SK-N-SH (cell line): ENCODE measurements at regions not wholly inside any gene's neighbourhood (a gene's known extent, or its start where the extent isn't known, plus 50 kb on each side); places are given as distances from the start of the nearest gene placed in this dataset.

ENCODE experiments used
- CTCF ChIA-PET: fragments of 300-600, 350-600 bp; formaldehyde crosslinking; extraction: SDS; loops from one replicate; lab custom pipeline; 2021; lab: Yijun Ruan, JAX
- POLR2A ChIA-PET: fragments of 350-600 bp; sonication (Branson Sonifier 250); formaldehyde crosslinking; extraction: SDS; loops from one replicate; lab custom pipeline; 2020; ENCODE audit warnings: antibody characterized with exemption, inconsistent platforms; lab: Yijun Ruan, JAX
- DNase-seq: peaks from one replicate; pipeline ENCODE4 v3.0.0; 2012
- H2AFZ ChIP-seq: fragments of 200-600 bp; sonication (generic); 2 replicates; pipeline ENCODE4 v1.8.1; 2016; ENCODE audit warnings: antibody characterized with exemption, mild to moderate bottlenecking, low read depth
- H3F3A ChIP-seq: fragments of 200-600 bp; sonication (generic); replicated peaks from 2 replicates; pipeline ENCODE3; 2016; ENCODE audit warnings: antibody characterized with exemption, mild to moderate bottlenecking; ENCODE audit not compliant: insufficient read depth
- H3K27ac ChIP-seq, 2 experiments: fragments of 200-500 bp in 1 of 2; fragments of 200-600 bp in 1 of 2; sonication (Bioruptor generic) in 1 of 2; sonication (generic), shearing (Covaris generic) in 1 of 2; 2 replicates each; pipeline versions ENCODE4 v1.5.1 to v1.6.1; 2014 to 2016; ENCODE audit warnings: low read depth in 2 of 2, inconsistent platforms in 1 of 2, low read length in 1 of 2, mild to moderate bottlenecking in 1 of 2, mixed read lengths in 1 of 2
- H3K27me3 ChIP-seq: fragments of 200-600 bp; sonication (generic), shearing (Covaris generic); 2 replicates; pipeline ENCODE4 v1.6.1; 2016; ENCODE audit warnings: mixed run types; ENCODE audit not compliant: insufficient read depth
- H3K36me3 ChIP-seq, 2 experiments: fragments of 200-500 bp in 1 of 2; fragments of 200-600 bp in 1 of 2; sonication (Bioruptor generic) in 1 of 2; sonication (generic) in 1 of 2; replicated peaks in 1 of 2; 2 replicates each; pipeline versions ENCODE3 to v1.5.1; 2014 to 2016; ENCODE audit warnings: low read length in 1 of 2, mild to moderate bottlenecking in 1 of 2; ENCODE audit not compliant: insufficient read depth in 2 of 2, control insufficient read depth in 1 of 2
- H3K4me1 ChIP-seq, 2 experiments: fragments of 200-500 bp in 1 of 2; fragments of 200-600 bp in 1 of 2; sonication (Bioruptor generic) in 1 of 2; sonication (generic), shearing (Covaris generic) in 1 of 2; 2 replicates each; pipeline versions ENCODE4 v1.5.1 to v1.6.1; 2014 to 2016; ENCODE audit warnings: low read depth in 1 of 2, low read length in 1 of 2, mixed run types in 1 of 2; ENCODE audit not compliant: insufficient read depth in 2 of 2, control insufficient read depth in 1 of 2
- H3K4me2 ChIP-seq: fragments of 200-600 bp; sonication (generic), shearing (Covaris generic); 2 replicates; pipeline ENCODE4 v1.6.1; 2017; ENCODE audit warnings: mixed run types
- H3K4me3 ChIP-seq, 2 experiments: fragments of 200-500 bp in 1 of 2; fragments of 200-600 bp in 1 of 2; sonication (Bioruptor generic) in 1 of 2; sonication (generic), shearing (Covaris generic) in 1 of 2; 2 replicates each; pipeline versions ENCODE4 v1.5.1 to v1.8.1; 2014 to 2016; ENCODE audit warnings: low read depth in 2 of 2, inconsistent platforms in 1 of 2, low read length in 1 of 2, mild to moderate bottlenecking in 1 of 2, mixed read lengths in 1 of 2, moderate library complexity in 1 of 2
- H3K79me2 ChIP-seq: fragments of 200-600 bp; sonication (generic); 2 replicates; pipeline ENCODE4 v1.8.1; 2017; ENCODE audit warnings: mild to moderate bottlenecking; ENCODE audit not compliant: insufficient read depth
- H3K9ac ChIP-seq: fragments of 200-600 bp; sonication (generic); 2 replicates; pipeline ENCODE4 v1.6.1; 2017; ENCODE audit warnings: mixed run types
- H3K9me2 ChIP-seq: fragments of 200-600 bp; sonication (generic); 2 replicates; pipeline ENCODE4 v1.6.1; 2017; ENCODE audit warnings: mixed run types
- H3K9me3 ChIP-seq: fragments of 200-600 bp; sonication (generic); 2 replicates; pipeline ENCODE4 v1.6.1; 2017; ENCODE audit warnings: mixed run types, mild to moderate bottlenecking, moderate library complexity
- H4K20me1 ChIP-seq: fragments of 200-600 bp; sonication (generic); 2 replicates; pipeline ENCODE4 v1.6.1; 2017; ENCODE audit warnings: mild to moderate bottlenecking, mixed run types; ENCODE audit not compliant: insufficient read depth
- EP300 ChIP-seq, 2 experiments: IDR thresholded peaks; 2 replicates each; pipeline versions ENCODE4 v1.4.0 to v1.6.1; 2012; ENCODE audit warnings: borderline replicate concordance in 1 of 2, low read depth in 1 of 2, low read length in 1 of 2
- FOSL2 ChIP-seq: IDR thresholded peaks from 2 replicates; pipeline ENCODE4 v1.4.0; 2012; ENCODE audit warnings: low read depth, mild to moderate bottlenecking, moderate library complexity, borderline replicate concordance
- FOXM1 ChIP-seq: IDR thresholded peaks from 2 replicates; pipeline ENCODE4 v1.4.0; 2012; ENCODE audit warnings: low read depth, mild to moderate bottlenecking
- GATA2 ChIP-seq: sonication (generic); formaldehyde crosslinking; IDR thresholded peaks from 2 replicates; pipeline ENCODE4 v1.5.0; 2020; ENCODE audit warnings: mild to moderate bottlenecking, missing genetic modification reagents
- JUND ChIP-seq: IDR thresholded peaks from 2 replicates; pipeline ENCODE4 v1.4.0; 2012
- NFIC ChIP-seq: IDR thresholded peaks from 2 replicates; pipeline ENCODE4 v1.4.0; 2012; ENCODE audit warnings: borderline replicate concordance
- SMC3 ChIP-seq: IDR thresholded peaks from 2 replicates; pipeline ENCODE4 v1.6.1; 2012; ENCODE audit warnings: low read depth, low read length, improper control_type of control experiment
- TAF1 ChIP-seq: IDR thresholded peaks from 2 replicates; pipeline ENCODE4 v1.6.1; 2012; ENCODE audit warnings: low read depth, mild to moderate bottlenecking, low read length, moderate library complexity, borderline replicate concordance
- TCF12 ChIP-seq: IDR thresholded peaks from 2 replicates; pipeline ENCODE4 v1.4.0; 2012
- TEAD4 ChIP-seq: IDR thresholded peaks from 2 replicates; pipeline ENCODE4 v1.4.0; 2012; ENCODE audit warnings: mild to moderate bottlenecking, borderline replicate concordance; ENCODE audit not compliant: insufficient read depth
- YY1 ChIP-seq: IDR thresholded peaks from 2 replicates; pipeline ENCODE4 v1.4.0; 2012; ENCODE audit warnings: low read depth, mild to moderate bottlenecking
- WGBS: methylation state at CpG from one replicate; pipeline ENCODE4 v1.1.6; 2017; ENCODE audit warnings: low lambda C conversion rate; 5-methylcytosine and 5-hydroxymethylcytosine counted together

GRCh38 chr2:144158096-144158495, 361.8 kb downstream of the ZEB2 start:
- no peak for TF ChIP-seq FOXM1
- TF ChIP-seq FOSL2 = no peak
- no peak for TF ChIP-seq TAF1
- TF ChIP-seq EP300 (IDR thresholded peaks at IDR 0.05; ENCODE audit: borderline replicate concordance in 1 of 2, low read depth in 1 of 2, low read length in 1 of 2) = no peak
- TF ChIP-seq NFIC = no peak
- TF ChIP-seq, all 33 proteins: peak for 0
- Histone ChIP-seq H3K4me2 (no peak overlapping the region), H3K79me2 (no peaks in the 10 kb centered on the region), H3K27me3 (no peaks in the 10 kb centered on the region), H3F3A (peaks cover 4% of the 10 kb centered on the region), H3K9ac (no peak overlapping the region), H3K4me3 (no peak overlapping the region), H4K20me1 (no peaks in the 10 kb centered on the region), H3K9me3 (no peaks in the 10 kb centered on the region), H2AFZ (no peak overlapping the region), H3K9me2 (no peaks in the 10 kb centered on the region), H3K36me3 (no peaks in the 10 kb centered on the region), H3K27ac (no peak overlapping the region), H3K4me1 (peaks cover 0 to 3% of the 10 kb centered on the region in 2 experiments; a peak in 2 of 4 replicates)
- CTCF ChIA-PET = no interaction called here
- WGBS = 80% methylated on average over 2 of the region's 2 CpGs
- POLR2A ChIA-PET = no interaction called here
- DNase-seq = no peak

GRCh38 chr2:144156736-144157640, 362.9 kb downstream of the ZEB2 start:
- H3K9me3 ChIP-seq = no peaks in the 10 kb centered on the region
- CTCF ChIA-PET = no interaction called here

GRCh38 chr2:144154205-144154604, 365.7 kb downstream of the ZEB2 start:
- POLR2A ChIA-PET = no interaction called here
- H3K27ac ChIP-seq = no peak overlapping the region
- no peaks in the 10 kb centered on the region for H3K79me2 ChIP-seq
- H3K9me2 ChIP-seq = no peaks in the 10 kb centered on the region
- no peak overlapping the region for H3K9ac ChIP-seq
- no peak overlapping the region for H2AFZ ChIP-seq
- WGBS = 100% methylated on average over 2 of the region's 2 CpGs
- CTCF ChIA-PET = interaction anchor here (1.5 kb wide), 1 partner anchor 9 kb away, joined by 4 read pairs; no protein-coding TSS in a partner anchor
- DNase-seq = no peak
- H3K4me2 ChIP-seq = no peak overlapping the region
- no peak for TF ChIP-seq JUND
- H3K4me3 ChIP-seq = no peak overlapping the region
- no peaks in the 10 kb centered on the region for H3K9me3 ChIP-seq
- peaks cover 0 to 12% of the 10 kb centered on the region in 2 experiments; a peak in 3 of 4 replicates for H3K4me1 ChIP-seq
- peaks cover 14% of the 10 kb centered on the region for H3F3A ChIP-seq
- no peaks in the 10 kb centered on the region for H3K27me3 ChIP-seq
- H3K36me3 ChIP-seq = no peaks in the 10 kb centered on the region
- no peaks in the 10 kb centered on the region for H4K20me1 ChIP-seq

More at GRCh38 chr2:144156736-144157640, 362.9 kb downstream of the ZEB2 start:
- H3K27me3 ChIP-seq = no peaks in the 10 kb centered on the region
- H3K9ac ChIP-seq = no peak overlapping the region
- H3K4me3 ChIP-seq = no peak overlapping the region
- H3K27ac ChIP-seq = no peak overlapping the region
- no peak overlapping the region for H3K4me2 ChIP-seq
- H2AFZ ChIP-seq = no peak overlapping the region; the same call in 1 of the 2 replicates
- POLR2A ChIA-PET = no interaction called here
- TF ChIP-seq TEAD4 = no peak
- TF ChIP-seq YY1 = no peak
- TF ChIP-seq SMC3 = no peak
- no peak for TF ChIP-seq EP300 (IDR thresholded peaks at IDR 0.05; ENCODE audit: borderline replicate concordance in 1 of 2, low read depth in 1 of 2, low read length in 1 of 2)
- no peak for TF ChIP-seq GATA2 (CRISPR knock-in tag)
- TF ChIP-seq TCF12 = no peak
- no peaks in the 10 kb centered on the region for H3K9me2 ChIP-seq
- H4K20me1 ChIP-seq = no peaks in the 10 kb centered on the region
- H3K79me2 ChIP-seq = no peaks in the 10 kb centered on the region
- no peaks in the 10 kb centered on the region for H3K36me3 ChIP-seq
- H3K4me1 ChIP-seq = peaks cover 0 to 12% of the 10 kb centered on the region in 2 experiments; a peak in 3 of 4 replicates
- H3F3A ChIP-seq = peaks cover 14% of the 10 kb centered on the region
- WGBS = 89% methylated on average over 6 of the region's 6 CpGs
- DNase-seq = no peak
